NCI-H526 treated with DMSO at 0.1 percent for 48 hours (cell line): ENCODE measurements at regions not wholly inside any gene's neighbourhood (a gene's known extent, or its start where the extent isn't known, plus 50 kb on each side); places are given as distances from the start of the nearest gene placed in this dataset.
A peak's percentile ranks its signal among the peaks of the same experiment; 100 is the strongest.
"Not testable (repeated sequence)": the region's sequence is repeated elsewhere in the genome, so short reads cannot be mapped to it uniquely, and the experiment has no call there.

Source experiments
- DNase-seq: peaks from one replicate; lab custom pipeline; 2025; lab: John Stamatoyannopoulos, UW

GRCh38 chr1:113185463-113186104 is 112.6 kb downstream of the LRIG2 start:
- DNase-seq: peak; percentile 83

- no peak for DNase-seq
Observed at GRCh38 chr1:113190078-113190477, 117.1 kb downstream of the LRIG2 start.

GRCh38 chr1:113190930-113191329 is 117.9 kb downstream of the LRIG2 start:
- no peak for DNase-seq

- no peak for DNase-seq
Observed at GRCh38 chr1:113191579-113192076, 118.6 kb downstream of the LRIG2 start.

- no peak for DNase-seq
Observed at GRCh38 chr1:113192242-113192641, 119.2 kb downstream of the LRIG2 start.

GRCh38 chr1:113192980-113193379 is 120.0 kb downstream of the LRIG2 start:
- DNase-seq: no peak

- DNase-seq: no peak
Observed at GRCh38 chr1:113194846-113195830, 122.1 kb downstream of the LRIG2 start.

GRCh38 chr1:113197719-113198330 is 124.8 kb downstream of the LRIG2 start:
- DNase-seq: no peak

- no peak for DNase-seq
Observed at GRCh38 chr1:113198806-113199205, 125.8 kb downstream of the LRIG2 start.

GRCh38 chr1:113199760-113200455 is 126.9 kb downstream of the LRIG2 start:
- no peak for DNase-seq

- DNase-seq: no peak
Observed at GRCh38 chr1:113201560-113201959, 128.6 kb downstream of the LRIG2 start.

GRCh38 chr1:113205980-113206766 is 133.2 kb downstream of the LRIG2 start:
- DNase-seq: no peak

GRCh38 chr1:113207019-113207418 is 134.0 kb downstream of the LRIG2 start:
- no peak for DNase-seq

GRCh38 chr1:113207457-113207856 is 134.5 kb downstream of the LRIG2 start:
- DNase-seq: no peak

GRCh38 chr1:113208425-113208824 is 135.4 kb downstream of the LRIG2 start:
- not testable (repeated sequence) for DNase-seq

- DNase-seq: no peak
Observed at GRCh38 chr1:113210248-113210647, 137.2 kb downstream of the LRIG2 start.

- DNase-seq: no peak
Observed at GRCh38 chr1:113211467-113211866, 138.5 kb downstream of the LRIG2 start.

GRCh38 chr1:113215015-113215414 is 142.0 kb downstream of the LRIG2 start:
- DNase-seq: no peak

GRCh38 chr1:113216664-113217063 is 143.7 kb downstream of the LRIG2 start:
- no peak for DNase-seq

- DNase-seq: no peak
Observed at GRCh38 chr1:113217447-113218208, 144.6 kb downstream of the LRIG2 start.
